Subcutaneous abdominal adipose tissue (tissue), 5 donors: ENCODE measurements at regions not wholly inside any gene's neighbourhood (a gene's known extent, or its start where the extent isn't known, plus 50 kb on each side); places are given as distances from the start of the nearest gene placed in this dataset.

ENCODE experiments used
- H3K27ac ChIP-seq: one replicate; pipeline ENCODE4 v1.7.0; 2013; ENCODE audit warnings: low read depth, mild to moderate bottlenecking, inconsistent platforms, low read length, moderate library complexity
- H3K27me3 ChIP-seq, 5 donors: one replicate each; pipeline ENCODE4 v1.7.0; 2013; ENCODE audit warnings: low read length in 5 of 5, inconsistent platforms in 1 of 5; ENCODE audit not compliant: control insufficient read depth in 5 of 5, insufficient read depth in 4 of 5
- H3K36me3 ChIP-seq, 5 donors: one replicate each; pipeline ENCODE4 v1.7.0; 2013; ENCODE audit warnings: low read length in 5 of 5; ENCODE audit not compliant: control insufficient read depth in 5 of 5, insufficient read depth in 5 of 5
- H3K4me1 ChIP-seq, 5 donors: one replicate each; pipeline ENCODE4 v1.7.0; 2013; ENCODE audit warnings: low read length in 5 of 5, mild to moderate bottlenecking in 3 of 5, moderate library complexity in 1 of 5; ENCODE audit not compliant: control insufficient read depth in 5 of 5, insufficient read depth in 5 of 5
- H3K4me3 ChIP-seq, 5 donors: one replicate each; pipeline ENCODE4 v1.7.0; 2013; ENCODE audit warnings: low read length in 5 of 5, low read depth in 1 of 5
- H3K9ac ChIP-seq, 5 donors: one replicate each; pipeline ENCODE4 v1.7.0; 2013; ENCODE audit warnings: low read length in 5 of 5, mild to moderate bottlenecking in 4 of 5, moderate library complexity in 3 of 5
- H3K9me3 ChIP-seq, 5 donors: one replicate each; pipeline ENCODE4 v1.7.0; 2013; ENCODE audit warnings: low read length in 5 of 5; ENCODE audit not compliant: control insufficient read depth in 5 of 5
- donor health status: healthy.
- donor health status: healthy.
- donor health status: healthy.
- donor health status: healthy.
- donor health status: healthy.

- H3K9me3 ChIP-seq = no peaks in the 10 kb centered on the region
- H3K4me1 ChIP-seq = peaks cover 2 to 50% (median 18%) of the 10 kb centered on the region in 5 donors
- no peaks in the 10 kb centered on the region for H3K27me3 ChIP-seq
- H3K4me3 ChIP-seq = no peak overlapping the region
- H3K9ac ChIP-seq = no peak overlapping the region
- no peak overlapping the region for H3K27ac ChIP-seq
- H3K36me3 ChIP-seq = no peaks in the 10 kb centered on the region
These were observed 76.1 kb downstream of the ADRB2 start for GRCh38 chr5:148902478-148902877.

- Histone ChIP-seq H3K27ac (peak overlapping the region; percentile 88), H3K27me3 (no peaks in the 10 kb centered on the region), H3K4me3 (no peak overlapping the region), H3K4me1 (peaks cover 2 to 50% (median 18%) of the 10 kb centered on the region in 5 donors), H3K9me3 (no peaks in the 10 kb centered on the region), H3K36me3 (no peaks in the 10 kb centered on the region), H3K9ac (no peak overlapping the region)
These were observed 77.2 kb downstream of the ADRB2 start for GRCh38 chr5:148903587-148903986.

GRCh38 chr5:148904440-148904839, 78.0 kb downstream of the ADRB2 start:
- no peak overlapping the region for H3K4me3 ChIP-seq
- peak overlapping the region in 3 of 5 donors; percentile 40 to 65 (median 63) for H3K9ac ChIP-seq
- no peaks in the 10 kb centered on the region for H3K27me3 ChIP-seq
- H3K36me3 ChIP-seq = no peaks in the 10 kb centered on the region
- H3K9me3 ChIP-seq = no peaks in the 10 kb centered on the region
- H3K4me1 ChIP-seq = peaks cover 2 to 50% (median 18%) of the 10 kb centered on the region in 5 donors
- H3K27ac ChIP-seq = peak overlapping the region; percentile 88

- Histone ChIP-seq H3K9ac (no peak overlapping the region), H3K4me1 (peaks cover 6 to 60% (median 29%) of the 10 kb centered on the region in 5 donors), H3K27ac (peak overlapping the region; percentile 88), H3K9me3 (no peaks in the 10 kb centered on the region), H3K27me3 (no peaks in the 10 kb centered on the region), H3K36me3 (no peaks in the 10 kb centered on the region), H3K4me3 (no peak overlapping the region)
These were observed 79.1 kb downstream of the ADRB2 start for GRCh38 chr5:148905541-148905940.

DNA sequence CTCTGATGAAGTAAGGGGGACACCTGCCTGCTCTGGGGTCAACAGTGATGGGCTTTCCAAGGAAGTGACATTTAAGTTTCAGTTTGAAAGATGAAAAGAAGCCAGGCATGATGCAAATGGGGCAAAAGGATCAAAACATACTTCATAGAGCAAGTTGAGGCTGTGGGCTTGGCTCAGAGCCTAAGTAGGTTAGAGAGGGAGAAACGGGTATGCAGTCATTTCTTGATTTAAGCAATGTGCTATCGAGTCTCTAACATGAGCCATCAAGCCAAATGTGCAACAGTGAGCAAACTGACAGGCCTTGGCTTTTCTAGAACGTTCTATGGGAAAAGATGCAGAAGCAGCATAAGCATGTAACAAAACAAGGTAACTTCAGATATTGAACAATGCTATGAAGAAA, 80.6 kb downstream of the ADRB2 start:
- no peak overlapping the region for H3K27ac ChIP-seq
- peaks cover 15 to 66% (median 38%) of the 10 kb centered on the region in 5 donors for H3K4me1 ChIP-seq
- H3K9me3 ChIP-seq = no peaks in the 10 kb centered on the region
- H3K27me3 ChIP-seq = no peaks in the 10 kb centered on the region
- no peak overlapping the region for H3K9ac ChIP-seq
- H3K4me3 ChIP-seq = no peak overlapping the region
- H3K36me3 ChIP-seq = no peaks in the 10 kb centered on the region

DNA sequence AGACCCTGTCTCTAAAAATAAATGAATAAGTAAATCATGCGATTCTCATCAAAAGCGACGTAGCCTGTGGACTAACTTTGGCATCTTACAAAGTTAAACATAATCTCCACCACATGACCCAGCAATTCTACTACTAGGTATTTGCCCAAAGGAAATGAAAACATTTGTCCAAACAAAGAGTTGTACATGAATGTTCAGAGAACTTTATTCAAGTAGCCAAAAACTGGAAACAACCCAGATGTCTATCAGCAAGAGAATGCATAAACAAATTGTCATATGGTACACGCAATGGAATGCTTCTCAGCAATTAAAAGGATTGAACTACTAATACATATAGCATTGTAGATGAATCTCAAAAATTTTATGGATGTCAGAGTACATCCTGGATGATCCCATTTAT, 82.6 kb downstream of the ADRB2 start:
- no peak overlapping the region for H3K9ac ChIP-seq
- H3K4me3 ChIP-seq = no peak overlapping the region
- H3K4me1 ChIP-seq = peaks cover 15 to 61% (median 47%) of the 10 kb centered on the region in 5 donors
- no peaks in the 10 kb centered on the region for H3K27me3 ChIP-seq
- H3K9me3 ChIP-seq = no peaks in the 10 kb centered on the region
- no peaks in the 10 kb centered on the region for H3K36me3 ChIP-seq
- H3K27ac ChIP-seq = peak overlapping the region; percentile 7

GRCh38 chr5:148909766-148910165, 83.4 kb downstream of the ADRB2 start:
- H3K27me3 ChIP-seq = no peaks in the 10 kb centered on the region
- H3K4me3 ChIP-seq = no peak overlapping the region
- peak overlapping the region; percentile 7 for H3K27ac ChIP-seq
- no peaks in the 10 kb centered on the region for H3K9me3 ChIP-seq
- H3K36me3 ChIP-seq = no peaks in the 10 kb centered on the region
- H3K9ac ChIP-seq = no peak overlapping the region
- H3K4me1 ChIP-seq = peaks cover 14 to 59% (median 46%) of the 10 kb centered on the region in 5 donors

- no peaks in the 10 kb centered on the region for H3K27me3 ChIP-seq
- no peaks in the 10 kb centered on the region for H3K9me3 ChIP-seq
- no peak overlapping the region for H3K9ac ChIP-seq
- H3K4me3 ChIP-seq = no peak overlapping the region
- H3K4me1 ChIP-seq = peaks cover 16 to 59% (median 48%) of the 10 kb centered on the region in 5 donors
- H3K36me3 ChIP-seq = no peaks in the 10 kb centered on the region
- H3K27ac ChIP-seq = peak overlapping the region; percentile 3
These were observed 83.8 kb downstream of the ADRB2 start for GRCh38 chr5:148910216-148910615.

- no peaks in the 10 kb centered on the region for H3K36me3 ChIP-seq
- H3K4me3 ChIP-seq = peak overlapping the region in 1 of 5 donors; percentile 7
- H3K9ac ChIP-seq = no peak overlapping the region
- H3K9me3 ChIP-seq = no peaks in the 10 kb centered on the region
- peak overlapping the region; percentile 20 for H3K27ac ChIP-seq
- H3K4me1 ChIP-seq = peaks cover 17 to 62% (median 52%) of the 10 kb centered on the region in 5 donors
- no peaks in the 10 kb centered on the region for H3K27me3 ChIP-seq
These were observed 84.4 kb downstream of the ADRB2 start for GRCh38 chr5:148910686-148911361.

DNA sequence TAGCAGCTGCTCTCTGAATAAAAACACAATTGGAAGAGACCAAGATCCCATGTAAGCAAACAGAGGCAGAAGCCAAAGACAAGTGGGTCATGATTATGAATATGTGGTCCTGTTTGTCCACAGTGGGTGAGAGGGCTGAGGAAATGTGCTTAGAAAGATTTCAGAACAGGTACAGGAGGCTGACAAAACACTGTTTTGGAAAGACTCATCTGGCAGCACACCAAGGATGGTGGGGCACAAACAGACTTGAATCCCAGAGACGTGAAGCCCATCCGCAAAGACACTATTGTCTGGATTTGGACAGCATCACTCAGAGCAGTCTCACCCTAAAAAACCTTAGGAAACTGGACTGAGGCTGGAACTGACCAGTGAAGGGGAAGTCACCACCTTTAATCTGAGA, 85.0 kb downstream of the ADRB2 start:
- H3K36me3 ChIP-seq = no peaks in the 10 kb centered on the region
- H3K27me3 ChIP-seq = no peaks in the 10 kb centered on the region
- peak overlapping the region; percentile 20 for H3K27ac ChIP-seq
- H3K4me1 ChIP-seq = peaks cover 17 to 64% (median 52%) of the 10 kb centered on the region in 5 donors
- H3K4me3 ChIP-seq = no peak overlapping the region
- no peaks in the 10 kb centered on the region for H3K9me3 ChIP-seq
- no peak overlapping the region for H3K9ac ChIP-seq
